Lower leg skin (tissue), 3 donors: ENCODE measurements at regions not wholly inside any gene's neighbourhood (a gene's known extent, or its start where the extent isn't known, plus 50 kb on each side); places are given as distances from the start of the nearest gene placed in this dataset.

Experiments
- POLR2A ChIP-seq, 2 donors: fragments of 450-650 bp; IDR thresholded peaks; one replicate each; pipeline ENCODE4 v1.6.1; 2016 to 2017; ENCODE audit warnings: antibody characterized with exemption in 2 of 2, mild to moderate bottlenecking in 1 of 2, moderate library complexity in 1 of 2
- TF ChIP-seq, protein P1 (sequence below), 3 donors: fragments of 450-650 bp; IDR thresholded peaks; one replicate each; pipeline ENCODE4 v1.5.1; 2016; ENCODE audit warnings: antibody characterized with exemption in 3 of 3, mild to moderate bottlenecking in 3 of 3, moderate library complexity in 2 of 3

DNA sequence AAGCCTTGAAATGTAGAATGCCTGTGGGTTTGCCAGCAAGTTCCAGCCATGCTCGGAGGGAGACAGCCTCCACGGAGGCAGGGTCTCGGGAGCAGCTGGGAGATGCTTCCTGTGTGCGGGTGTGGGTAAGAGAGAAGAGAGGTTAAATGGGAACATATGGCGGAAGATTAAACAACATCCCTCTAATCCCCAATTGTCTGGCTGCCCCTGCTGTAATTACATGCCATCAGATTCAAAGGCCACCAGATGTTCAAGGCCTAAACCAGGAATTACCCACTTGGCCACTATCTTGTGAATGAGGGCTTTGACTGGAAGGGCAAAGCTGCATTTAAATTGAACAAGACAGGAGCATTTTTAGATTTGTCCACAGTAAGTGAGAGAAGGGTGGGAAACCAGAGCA, 81.4 kb upstream of the BACE2 start:
- TF ChIP-seq, protein P1, sequence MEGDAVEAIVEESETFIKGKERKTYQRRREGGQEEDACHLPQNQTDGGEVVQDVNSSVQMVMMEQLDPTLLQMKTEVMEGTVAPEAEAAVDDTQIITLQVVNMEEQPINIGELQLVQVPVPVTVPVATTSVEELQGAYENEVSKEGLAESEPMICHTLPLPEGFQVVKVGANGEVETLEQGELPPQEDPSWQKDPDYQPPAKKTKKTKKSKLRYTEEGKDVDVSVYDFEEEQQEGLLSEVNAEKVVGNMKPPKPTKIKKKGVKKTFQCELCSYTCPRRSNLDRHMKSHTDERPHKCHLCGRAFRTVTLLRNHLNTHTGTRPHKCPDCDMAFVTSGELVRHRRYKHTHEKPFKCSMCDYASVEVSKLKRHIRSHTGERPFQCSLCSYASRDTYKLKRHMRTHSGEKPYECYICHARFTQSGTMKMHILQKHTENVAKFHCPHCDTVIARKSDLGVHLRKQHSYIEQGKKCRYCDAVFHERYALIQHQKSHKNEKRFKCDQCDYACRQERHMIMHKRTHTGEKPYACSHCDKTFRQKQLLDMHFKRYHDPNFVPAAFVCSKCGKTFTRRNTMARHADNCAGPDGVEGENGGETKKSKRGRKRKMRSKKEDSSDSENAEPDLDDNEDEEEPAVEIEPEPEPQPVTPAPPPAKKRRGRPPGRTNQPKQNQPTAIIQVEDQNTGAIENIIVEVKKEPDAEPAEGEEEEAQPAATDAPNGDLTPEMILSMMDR (IDR thresholded peaks at IDR 0.05) = no peak
- TF ChIP-seq POLR2A (IDR thresholded peaks at IDR 0.05) = no peak
